ENCODE measurements at regions not wholly inside any gene's neighbourhood (a gene's known extent, or its start where the extent isn't known, plus 50 kb on each side); places are given as distances from the start of the nearest gene placed in this dataset.

DNA sequence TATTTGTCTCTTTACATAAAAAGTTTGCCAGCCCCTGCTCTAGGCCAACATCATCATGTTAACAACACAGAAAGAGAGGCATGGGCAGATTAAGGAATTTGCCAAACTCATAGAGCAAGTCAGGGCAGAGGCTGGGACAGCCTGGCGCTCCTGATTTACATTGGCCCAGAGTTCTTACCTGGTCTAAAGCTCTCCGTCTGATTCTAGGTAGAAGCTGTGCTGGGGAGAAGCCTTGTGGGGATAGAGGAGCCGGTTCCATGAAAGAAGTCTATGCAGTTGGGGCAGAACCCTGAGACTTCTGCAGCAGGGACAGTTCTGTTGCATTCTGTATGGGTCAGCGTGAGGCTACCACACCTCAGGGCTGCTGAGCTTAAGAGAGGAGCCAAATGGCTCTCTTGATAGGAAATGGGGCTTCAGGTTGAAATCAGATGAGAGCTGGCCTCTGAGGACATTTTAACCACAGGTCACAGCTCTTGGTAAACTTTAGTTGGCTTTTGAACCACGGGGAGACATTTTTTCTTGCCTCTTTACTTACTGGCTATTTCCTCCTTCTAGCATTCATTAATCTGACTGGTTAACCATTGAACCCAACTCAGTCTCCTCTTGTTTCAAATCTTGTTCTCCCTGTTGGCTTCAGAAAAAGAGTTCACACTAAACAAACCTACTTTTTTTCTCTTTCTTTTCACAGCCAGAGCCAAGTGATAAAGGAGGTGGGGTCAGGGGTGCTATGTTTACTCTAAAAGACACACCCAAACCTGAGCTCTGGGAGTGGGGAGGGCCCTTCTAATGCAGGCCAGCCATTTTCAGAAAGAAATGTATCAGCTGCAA lies 250.7 kb downstream of the OPA1 start:
- intact Hi-C loops (cut with DNase I; ENCODE audit: low total_unique reads): no loop called here
- DNase-seq (ENCODE audit: low spot score in 2 of 2): peak in 1 of 2 donors; percentile 58
- H3K4me3 ChIP-seq (ENCODE audit: low read depth, poor library complexity, severe bottlenecking): no peak overlapping the region
- WGBS, 2 donors: 59 to 79% methylated on average over 5 of the region's 5 CpGs
- TF ChIP-seq, protein P1, sequence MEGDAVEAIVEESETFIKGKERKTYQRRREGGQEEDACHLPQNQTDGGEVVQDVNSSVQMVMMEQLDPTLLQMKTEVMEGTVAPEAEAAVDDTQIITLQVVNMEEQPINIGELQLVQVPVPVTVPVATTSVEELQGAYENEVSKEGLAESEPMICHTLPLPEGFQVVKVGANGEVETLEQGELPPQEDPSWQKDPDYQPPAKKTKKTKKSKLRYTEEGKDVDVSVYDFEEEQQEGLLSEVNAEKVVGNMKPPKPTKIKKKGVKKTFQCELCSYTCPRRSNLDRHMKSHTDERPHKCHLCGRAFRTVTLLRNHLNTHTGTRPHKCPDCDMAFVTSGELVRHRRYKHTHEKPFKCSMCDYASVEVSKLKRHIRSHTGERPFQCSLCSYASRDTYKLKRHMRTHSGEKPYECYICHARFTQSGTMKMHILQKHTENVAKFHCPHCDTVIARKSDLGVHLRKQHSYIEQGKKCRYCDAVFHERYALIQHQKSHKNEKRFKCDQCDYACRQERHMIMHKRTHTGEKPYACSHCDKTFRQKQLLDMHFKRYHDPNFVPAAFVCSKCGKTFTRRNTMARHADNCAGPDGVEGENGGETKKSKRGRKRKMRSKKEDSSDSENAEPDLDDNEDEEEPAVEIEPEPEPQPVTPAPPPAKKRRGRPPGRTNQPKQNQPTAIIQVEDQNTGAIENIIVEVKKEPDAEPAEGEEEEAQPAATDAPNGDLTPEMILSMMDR (IDR thresholded peaks at IDR 0.05): no peak
- TF ChIP-seq POLR2A (IDR thresholded peaks at IDR 0.05): no peak

GRCh38 chr3:193844472-193844871 lies 251.5 kb downstream of the OPA1 start:
- TF ChIP-seq POLR2A (IDR thresholded peaks at IDR 0.05): no peak
- TF ChIP-seq, protein P1 (IDR thresholded peaks at IDR 0.05): no peak
- 84 to 90% methylated on average over 3 of the region's 3 CpGs for WGBS, 2 donors
- DNase-seq (ENCODE audit: low spot score in 2 of 2): peak in 1 of 2 donors; percentile 8
- no peak overlapping the region for H3K4me3 ChIP-seq (ENCODE audit: low read depth, poor library complexity, severe bottlenecking)
- intact Hi-C loops (cut with DNase I; ENCODE audit: low total_unique reads): no loop called here

DNA sequence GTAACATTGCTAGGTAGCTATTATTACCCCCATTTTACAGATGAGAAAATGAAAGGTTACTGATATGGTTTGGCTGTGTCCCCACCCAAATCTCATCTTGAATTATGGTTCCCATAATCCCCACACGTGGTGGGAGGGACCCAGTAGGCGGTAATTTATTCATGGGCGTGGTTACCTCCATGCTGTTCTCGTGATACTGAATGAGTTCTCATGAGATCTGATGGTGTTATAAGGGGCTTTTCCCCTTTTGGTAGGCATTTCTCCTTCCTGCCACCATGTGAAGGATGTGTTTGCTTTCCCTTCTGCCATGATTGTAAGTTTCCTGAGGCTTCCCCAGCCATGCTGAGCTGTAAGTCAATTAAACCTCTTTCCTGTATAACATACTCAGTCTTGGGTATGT lies 252.1 kb downstream of the OPA1 start:
- intact Hi-C loops (cut with DNase I; ENCODE audit: low total_unique reads): no loop called here
- no peak overlapping the region for H3K4me3 ChIP-seq (ENCODE audit: low read depth, poor library complexity, severe bottlenecking)
- TF ChIP-seq, protein P1 (IDR thresholded peaks at IDR 0.05): no peak
- peak in 1 of 2 donors; percentile 6 for DNase-seq (ENCODE audit: low spot score in 2 of 2)
- WGBS, 2 donors: 84 to 87% methylated on average over 4 of the region's 4 CpGs

GRCh38 chr3:193846569-193846968 lies 253.6 kb downstream of the OPA1 start:
- no peak overlapping the region for H3K4me3 ChIP-seq (ENCODE audit: low read depth, poor library complexity, severe bottlenecking)
- DNase-seq (ENCODE audit: low spot score in 2 of 2): peak in 1 of 2 donors; percentile 62
- intact Hi-C loops (cut with DNase I; ENCODE audit: low total_unique reads): no loop called here
- no peak for TF ChIP-seq POLR2A (IDR thresholded peaks at IDR 0.05)
- TF ChIP-seq, protein P1 (IDR thresholded peaks at IDR 0.05): no peak
- WGBS, 2 donors: 96 to 98% methylated on average over 2 of the region's 2 CpGs

- intact Hi-C loops (cut with DNase I; ENCODE audit: low total_unique reads): no loop called here
- TF ChIP-seq, protein P1 (IDR thresholded peaks at IDR 0.05): no peak
- TF ChIP-seq POLR2A (IDR thresholded peaks at IDR 0.05): no peak
- H3K4me3 ChIP-seq (ENCODE audit: low read depth, poor library complexity, severe bottlenecking): no peak overlapping the region
- 91 to 94% methylated on average over 4 to 6 of the region's 6 CpGs for WGBS, 2 donors
- no peak for DNase-seq (ENCODE audit: low spot score in 2 of 2)
Measured at GRCh38 chr3:193847402-193847801, 254.4 kb downstream of the OPA1 start.

DNA sequence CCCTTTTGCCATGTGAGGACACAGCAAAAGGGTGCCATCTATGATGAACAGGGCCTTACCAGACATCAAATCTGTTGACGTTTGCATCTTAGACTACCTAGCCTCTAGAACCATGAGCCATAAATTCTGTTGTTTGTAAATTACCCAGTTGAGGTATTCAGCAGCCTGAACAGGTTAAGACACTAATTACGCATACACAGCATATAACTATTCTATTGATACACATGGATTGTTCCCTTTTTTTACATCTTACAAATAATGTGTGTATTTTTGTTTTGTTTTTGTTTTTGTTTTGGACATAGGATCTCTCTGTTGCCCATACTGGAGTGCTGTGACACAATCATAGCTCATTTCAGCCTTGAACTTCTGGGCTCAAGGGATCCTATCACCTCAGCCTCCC lies 255.5 kb downstream of the OPA1 start:
- TF ChIP-seq POLR2A (IDR thresholded peaks at IDR 0.05): no peak
- TF ChIP-seq, protein P1 (IDR thresholded peaks at IDR 0.05): no peak
- WGBS, 2 donors: 96 to 98% methylated on average over 2 of the region's 2 CpGs
- intact Hi-C loops (cut with DNase I; ENCODE audit: low total_unique reads): no loop called here
- DNase-seq (ENCODE audit: low spot score in 2 of 2): no peak
- no peak overlapping the region for H3K4me3 ChIP-seq (ENCODE audit: low read depth, poor library complexity, severe bottlenecking)

All from lower leg skin (tissue), 4 donors.